GM19452 (cell line): ENCODE measurements at regions not wholly inside any gene's neighbourhood (a gene's known extent, or its start where the extent isn't known, plus 50 kb on each side); places are given as distances from the start of the nearest gene placed in this dataset.

Source experiments
- ATAC-seq: cut with Tn5 transposase; IDR thresholded peaks from one replicate; pipeline ENCODE4 v1.9.1; 2021; ENCODE audit not compliant: unreplicated experiment

- ATAC-seq, result no peak
Observed at GRCh38 chr5:3654515-3654914, 58.9 kb downstream of the IRX1 start.

DNA sequence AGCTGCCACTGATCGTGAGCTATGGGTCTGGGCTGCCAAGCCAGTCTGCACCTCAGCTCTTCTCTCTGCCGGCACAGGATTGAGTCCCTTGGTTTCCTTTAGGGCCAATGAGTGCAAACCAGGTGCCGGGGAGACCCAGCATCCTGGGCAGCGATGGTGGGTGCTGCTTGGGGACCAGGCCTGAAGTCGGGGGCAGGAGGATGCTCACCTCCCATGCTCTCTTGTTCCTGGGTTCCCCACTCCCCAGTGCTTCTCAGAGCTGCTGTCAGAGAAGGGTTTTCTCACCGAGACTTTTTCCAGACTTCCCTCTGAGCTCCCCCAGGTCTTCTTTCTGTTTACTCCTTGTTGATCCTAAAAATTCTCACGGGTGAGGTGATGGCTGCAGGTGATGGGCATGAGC is 61.2 kb downstream of the IRX1 start:
- no peak for ATAC-seq

DNA sequence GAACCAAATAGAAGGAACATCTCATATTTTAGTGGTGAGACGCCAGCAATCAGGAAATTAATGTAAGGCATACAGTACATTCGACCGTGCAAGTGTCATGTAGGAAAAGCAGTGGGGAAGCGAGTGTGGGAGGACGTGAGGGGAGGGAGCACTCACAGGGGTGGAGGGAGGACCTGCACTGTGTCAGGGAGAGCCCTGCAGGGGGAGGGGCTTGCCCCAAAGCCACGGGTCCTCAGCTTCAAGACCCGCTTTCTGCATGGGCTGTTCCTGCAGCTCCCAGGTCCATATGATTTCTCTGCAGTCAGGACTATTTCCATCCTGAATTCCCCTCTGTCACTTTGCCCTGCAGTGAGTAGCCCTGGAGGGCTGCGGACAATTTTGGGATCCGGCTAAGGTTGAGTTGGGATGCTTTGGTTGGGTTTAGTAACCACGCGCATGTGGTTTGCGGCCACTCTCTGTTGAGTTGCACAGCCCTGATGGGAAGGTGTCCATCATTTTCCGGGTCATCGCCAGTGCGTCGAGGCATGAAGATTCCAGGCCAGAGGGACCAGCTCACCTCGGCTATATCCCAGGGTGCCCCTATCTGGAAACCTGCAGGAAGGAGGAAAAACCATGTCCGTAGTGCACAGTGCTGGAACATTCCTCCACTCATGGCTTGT is 61.9 kb downstream of the IRX1 start:
- ATAC-seq, result no peak

GRCh38 chr5:3658929-3659328 is 63.3 kb downstream of the IRX1 start:
- no peak for ATAC-seq

GRCh38 chr5:3659907-3660306 is 64.3 kb downstream of the IRX1 start:
- no peak for ATAC-seq

GRCh38 chr5:3660630-3661029 is 65.0 kb downstream of the IRX1 start:
- ATAC-seq, result no peak

DNA sequence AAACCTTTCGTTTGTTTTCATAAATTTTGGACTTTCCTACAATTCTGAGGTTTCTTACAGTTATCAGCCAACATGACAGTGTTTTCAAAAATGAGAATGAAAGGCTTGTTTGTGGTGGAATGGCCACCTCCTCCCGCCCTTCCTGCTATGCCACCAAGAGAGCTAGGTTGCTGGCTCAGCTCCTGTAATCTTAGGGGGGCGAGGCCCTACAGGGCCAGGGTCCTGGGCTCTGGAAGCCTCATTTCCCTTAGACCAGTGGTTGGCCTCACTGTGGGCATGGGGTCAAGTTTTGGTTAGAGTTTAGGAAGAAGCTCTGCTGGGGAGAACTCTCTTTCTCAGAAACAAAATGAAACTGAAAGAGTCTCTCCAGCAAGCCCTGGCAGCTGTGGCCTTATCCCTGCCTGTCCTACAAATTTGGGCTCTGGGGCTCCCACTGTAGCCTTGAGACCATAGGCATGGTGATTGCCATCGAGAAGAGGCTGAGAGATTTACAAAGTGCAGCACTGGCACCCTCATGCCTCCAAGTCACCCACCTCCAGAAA is 66.2 kb downstream of the IRX1 start:
- ATAC-seq, result no peak

GRCh38 chr5:3662344-3662743 is 66.7 kb downstream of the IRX1 start:
- ATAC-seq, result no peak

GRCh38 chr5:3671337-3671736 is 75.7 kb downstream of the IRX1 start:
- no peak for ATAC-seq

GRCh38 chr5:3678801-3679200 is 83.2 kb downstream of the IRX1 start:
- no peak for ATAC-seq

DNA sequence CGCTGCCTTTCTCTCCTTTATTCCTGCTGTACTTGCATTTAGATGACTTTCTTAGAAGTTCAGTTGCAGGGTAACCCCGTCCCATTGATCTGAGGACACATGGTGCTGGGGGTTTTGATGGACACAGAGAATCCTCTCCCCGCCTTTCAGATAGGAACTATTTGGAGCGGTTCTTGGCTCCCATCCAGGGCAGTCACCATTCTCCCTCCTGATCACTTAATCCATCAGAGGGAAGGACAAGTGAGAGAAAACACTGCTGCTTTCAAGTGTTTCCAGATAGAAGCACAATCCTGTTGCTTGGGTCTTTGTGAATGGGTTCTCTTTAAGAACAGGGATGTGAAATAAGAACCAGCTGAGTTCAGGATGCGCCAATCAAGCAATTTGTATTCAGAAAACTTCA is 85.2 kb downstream of the IRX1 start:
- ATAC-seq, result no peak

GRCh38 chr5:3684118-3684517 is 88.5 kb downstream of the IRX1 start:
- ATAC-seq, result no peak

- no peak for ATAC-seq
Observed at GRCh38 chr5:3684771-3685354, 89.2 kb downstream of the IRX1 start.

- ATAC-seq, result no peak
Observed at GRCh38 chr5:3694819-3695218, 99.2 kb downstream of the IRX1 start.

GRCh38 chr5:3695818-3696217 is 100.2 kb downstream of the IRX1 start:
- ATAC-seq, result no peak

- no peak for ATAC-seq
Observed at GRCh38 chr5:3698412-3698811, 102.8 kb downstream of the IRX1 start.

DNA sequence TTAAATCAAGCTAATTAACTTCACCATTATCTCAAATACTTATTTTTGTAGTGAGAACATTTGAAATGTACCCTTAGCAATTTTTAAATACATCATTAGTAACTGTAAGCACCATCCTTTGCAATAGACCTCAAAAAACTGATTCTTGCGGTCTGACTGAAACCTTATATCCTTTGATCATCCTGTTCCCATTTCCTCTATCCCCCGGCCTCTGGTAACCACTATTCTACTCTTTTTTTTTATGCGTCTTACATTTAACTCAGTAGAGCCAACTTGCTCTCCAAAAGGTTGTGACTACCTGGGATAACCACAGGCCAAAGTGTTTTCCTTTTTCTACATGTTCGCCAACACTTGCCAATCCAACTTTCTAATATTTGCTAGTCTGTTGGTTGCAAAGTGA is 106.1 kb downstream of the IRX1 start:
- no peak for ATAC-seq

GRCh38 chr5:3704661-3705060 is 109.0 kb downstream of the IRX1 start:
- ATAC-seq, result no peak

- ATAC-seq, result no peak
Observed at GRCh38 chr5:3709068-3709716, 113.6 kb downstream of the IRX1 start.

- no peak for ATAC-seq
Observed at GRCh38 chr5:3709717-3710348, 114.2 kb downstream of the IRX1 start.

DNA sequence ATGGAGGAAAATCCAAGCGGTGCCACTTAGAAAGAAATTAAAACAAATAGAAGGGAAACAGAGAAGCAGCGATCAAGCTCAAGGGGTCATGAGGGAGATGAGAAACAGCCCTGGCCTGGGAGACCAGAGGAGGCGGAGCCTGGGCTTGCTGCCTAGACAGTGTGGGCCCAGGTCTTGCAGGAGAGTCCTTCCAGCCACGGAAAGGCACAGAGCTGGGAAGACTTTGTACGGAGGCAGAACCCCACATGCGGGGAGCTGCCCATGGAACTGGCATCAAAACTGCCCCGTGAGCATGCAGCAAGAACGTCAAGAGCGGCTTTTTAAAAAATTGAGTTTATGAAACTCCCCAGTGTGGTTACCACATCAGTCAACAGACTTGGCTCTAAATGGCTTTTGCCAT is 119.4 kb downstream of the IRX1 start:
- no peak for ATAC-seq

GRCh38 chr5:3729631-3730030 is 134.0 kb downstream of the IRX1 start:
- ATAC-seq, result no peak
